NCI-H446 (cell line): ENCODE measurements at regions not wholly inside any gene's neighbourhood (a gene's known extent, or its start where the extent isn't known, plus 50 kb on each side); places are given as distances from the start of the nearest gene placed in this dataset.

ENCODE experiments used
- DNase-seq, 2 experiments: peaks; one replicate each; lab custom pipeline; 2025; lab: John Stamatoyannopoulos, UW

DNA sequence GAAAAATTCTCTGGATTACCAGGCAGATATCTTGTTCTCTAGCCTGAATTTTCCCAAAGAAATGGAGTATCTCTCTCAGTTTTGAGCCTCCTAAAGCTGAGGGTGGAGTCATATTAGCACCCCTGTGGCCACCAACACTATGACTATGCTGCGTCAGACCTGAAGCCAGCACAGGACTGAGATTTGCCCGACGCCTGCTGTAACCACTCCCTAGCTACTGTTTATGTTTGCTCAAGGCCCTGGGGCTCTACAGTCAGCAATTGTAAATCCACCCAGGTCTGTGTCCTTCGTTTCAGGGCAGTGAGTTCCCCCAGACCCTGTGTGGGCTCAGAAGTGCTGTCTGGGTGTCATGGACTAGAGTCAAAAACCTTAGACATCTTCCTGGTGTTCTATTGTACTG lies 61.4 kb downstream of the ZXDA start:
- DNase-seq, result no peak

GRCh38 chrX:57822818-57823217 lies 87.4 kb downstream of the ZXDA start:
- no peak for DNase-seq

GRCh38 chrX:57822398-57822797 lies 87.9 kb downstream of the ZXDA start:
- DNase-seq, result no peak

- DNase-seq, result peak; percentile 21 to 68
These were observed 88.4 kb downstream of the ZXDA start for GRCh38 chrX:57821703-57822387.

DNA sequence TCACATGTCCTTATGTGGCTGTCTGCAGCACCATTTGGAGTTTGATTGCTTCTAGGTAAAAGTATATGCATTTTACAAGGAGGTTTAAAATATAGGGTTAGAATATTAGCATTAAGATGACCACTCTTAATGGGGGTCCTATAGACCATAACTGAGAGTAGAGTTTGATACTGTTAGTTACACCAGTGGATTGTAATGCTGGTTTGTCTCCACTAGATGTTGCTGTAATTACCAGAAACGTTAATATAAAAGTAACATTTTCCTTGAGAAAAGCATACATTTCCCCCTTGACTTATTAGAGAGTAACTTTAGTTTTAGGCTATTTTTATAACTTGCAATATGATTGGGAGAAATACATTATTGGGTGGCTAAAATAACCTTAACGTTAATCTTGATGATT lies 93.0 kb downstream of the ZXDA start:
- no peak for DNase-seq

DNA sequence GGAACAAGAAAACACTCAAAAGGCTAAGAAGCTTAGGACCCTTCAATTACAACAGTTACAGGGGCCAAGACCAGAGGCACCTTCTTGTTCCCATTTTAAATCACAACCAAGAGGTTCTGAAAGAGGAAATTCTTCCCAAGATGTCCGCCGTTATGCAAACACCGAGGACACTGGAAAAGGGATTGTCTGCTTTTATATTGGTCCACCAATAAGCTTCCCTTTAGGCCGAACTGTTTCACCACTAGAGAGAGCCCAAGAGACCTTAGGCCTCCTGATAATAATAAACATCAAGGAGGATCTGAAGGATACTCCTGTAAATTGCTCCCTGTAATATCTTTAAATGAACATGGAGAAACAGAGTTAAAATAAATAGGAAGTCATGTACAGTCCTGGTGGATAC lies 92.6 kb upstream of the NLRP2B start:
- DNase-seq, result peak in 1 of 2 experiments; percentile 38

GRCh38 chrX:57771689-57772088 lies 91.6 kb upstream of the NLRP2B start:
- DNase-seq, result no peak

DNA sequence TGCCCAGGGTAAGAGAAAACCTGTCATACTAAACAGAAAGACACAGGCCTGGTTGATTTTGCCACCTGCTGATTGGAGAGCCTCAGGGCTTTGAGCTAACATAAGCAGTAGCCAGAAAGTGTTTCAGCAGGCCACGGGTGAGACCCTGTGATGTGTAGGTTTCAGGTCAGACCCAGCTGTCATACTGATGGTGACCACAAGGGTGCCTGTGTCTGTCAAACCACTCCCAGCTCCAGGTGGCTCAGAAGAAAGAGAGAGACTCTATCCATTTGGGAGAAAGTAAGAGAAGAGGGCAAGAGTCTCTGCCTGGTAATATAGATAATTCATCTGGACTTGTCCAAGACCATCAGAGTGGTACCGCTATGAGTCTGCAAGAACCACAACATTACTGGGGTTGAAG lies 72.8 kb upstream of the NLRP2B start:
- DNase-seq, result no peak

DNA sequence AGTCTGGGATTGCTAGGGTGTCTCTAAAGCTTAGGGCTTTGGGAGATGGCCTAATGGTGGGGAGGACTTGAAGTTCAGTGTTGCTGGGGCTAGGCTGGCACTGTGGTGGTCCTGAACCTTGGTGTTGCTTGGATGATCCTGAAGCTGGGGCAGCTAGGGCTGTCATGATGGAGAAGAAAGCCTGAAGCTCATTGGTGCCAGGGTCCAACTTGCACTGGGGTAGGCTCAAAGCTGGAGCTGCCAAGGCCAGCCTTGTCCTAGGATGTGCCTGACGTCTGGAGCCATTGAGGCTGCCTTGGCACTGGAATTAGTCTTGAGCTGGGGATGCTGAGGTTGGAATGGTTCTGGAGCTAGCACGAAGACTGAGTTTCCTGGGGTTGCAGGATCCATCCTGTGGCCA lies 61.0 kb upstream of the NLRP2B start:
- DNase-seq, result no peak

DNA sequence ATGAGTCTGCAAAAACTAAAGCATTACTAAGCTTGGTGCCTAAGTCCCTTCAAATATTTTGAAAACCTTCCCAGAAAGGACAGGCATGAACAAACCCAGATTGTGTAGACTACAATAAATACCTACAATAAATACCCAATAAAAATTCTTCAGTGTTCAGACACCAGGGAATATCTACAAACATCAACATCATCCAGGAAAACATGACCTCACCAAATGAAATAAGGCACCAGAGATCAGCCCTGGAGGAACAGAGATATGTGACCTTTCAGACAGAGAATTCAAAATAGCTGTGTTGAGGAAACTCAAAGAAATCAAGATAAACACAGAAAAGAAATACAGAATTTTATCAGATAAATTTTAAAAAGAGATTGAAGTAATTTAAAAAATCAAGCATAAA lies 57.8 kb upstream of the NLRP2B start:
- DNase-seq, result no peak
